BE2C (cell line): ENCODE measurements at regions not wholly inside any gene's neighbourhood (a gene's known extent, or its start where the extent isn't known, plus 50 kb on each side); places are given as distances from the start of the nearest gene placed in this dataset.

Experiments
- DNase-seq: peaks from one replicate; pipeline ENCODE4 v3.0.0-alpha.2; 2020
- H3K27me3 ChIP-seq: fragments of 250-450 bp; sonication (Bioruptor Pico); 2 replicates; pipeline ENCODE4 v1.5.1; 2020; ENCODE audit warnings: mild to moderate bottlenecking
- H3K36me3 ChIP-seq: fragments of 250-450 bp; sonication (Bioruptor Pico); 2 replicates; pipeline ENCODE4 v1.5.1; 2020; ENCODE audit warnings: mild to moderate bottlenecking
- H3K4me1 ChIP-seq: fragments of 250-450 bp; sonication (Bioruptor Pico); 2 replicates; pipeline ENCODE4 v1.5.1; 2020
- H3K4me3 ChIP-seq: 2 replicates; pipeline ENCODE4 v1.5.1; 2011; ENCODE audit warnings: low read depth, low read length
- H3K9me3 ChIP-seq: fragments of 250-450 bp; sonication (Bioruptor Pico); 2 replicates; pipeline ENCODE4 v1.5.1; 2020
- TF ChIP-seq, protein P1 (sequence below): IDR thresholded peaks from 2 replicates; pipeline ENCODE4 v1.5.1; 2012; ENCODE audit warnings: mild to moderate bottlenecking, low read depth, low read length

DNA sequence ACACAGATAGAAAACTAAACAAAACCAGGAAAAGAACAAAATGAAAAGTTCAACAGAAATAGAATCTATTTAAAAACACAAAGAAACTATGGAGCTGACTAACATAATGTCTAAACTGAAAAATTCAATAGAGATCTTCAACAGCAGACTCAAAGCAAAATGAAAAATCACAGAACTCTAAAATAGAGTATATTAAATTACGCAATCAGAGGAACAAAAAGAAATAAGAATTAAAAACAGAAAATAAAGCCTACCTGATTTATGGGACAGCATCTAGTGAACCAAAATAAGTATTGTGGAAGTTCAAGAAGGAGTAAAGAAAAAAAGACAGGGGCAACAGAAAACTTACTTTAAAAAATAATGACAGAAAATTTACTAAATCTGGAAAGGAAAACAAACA, 152.1 kb upstream of the GALNT5 start:
- H3K27me3 ChIP-seq = no peaks in the 10 kb centered on the region
- no peaks in the 10 kb centered on the region for H3K9me3 ChIP-seq
- H3K36me3 ChIP-seq = no peaks in the 10 kb centered on the region
- TF ChIP-seq, protein P1, sequence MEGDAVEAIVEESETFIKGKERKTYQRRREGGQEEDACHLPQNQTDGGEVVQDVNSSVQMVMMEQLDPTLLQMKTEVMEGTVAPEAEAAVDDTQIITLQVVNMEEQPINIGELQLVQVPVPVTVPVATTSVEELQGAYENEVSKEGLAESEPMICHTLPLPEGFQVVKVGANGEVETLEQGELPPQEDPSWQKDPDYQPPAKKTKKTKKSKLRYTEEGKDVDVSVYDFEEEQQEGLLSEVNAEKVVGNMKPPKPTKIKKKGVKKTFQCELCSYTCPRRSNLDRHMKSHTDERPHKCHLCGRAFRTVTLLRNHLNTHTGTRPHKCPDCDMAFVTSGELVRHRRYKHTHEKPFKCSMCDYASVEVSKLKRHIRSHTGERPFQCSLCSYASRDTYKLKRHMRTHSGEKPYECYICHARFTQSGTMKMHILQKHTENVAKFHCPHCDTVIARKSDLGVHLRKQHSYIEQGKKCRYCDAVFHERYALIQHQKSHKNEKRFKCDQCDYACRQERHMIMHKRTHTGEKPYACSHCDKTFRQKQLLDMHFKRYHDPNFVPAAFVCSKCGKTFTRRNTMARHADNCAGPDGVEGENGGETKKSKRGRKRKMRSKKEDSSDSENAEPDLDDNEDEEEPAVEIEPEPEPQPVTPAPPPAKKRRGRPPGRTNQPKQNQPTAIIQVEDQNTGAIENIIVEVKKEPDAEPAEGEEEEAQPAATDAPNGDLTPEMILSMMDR = no peak
- no peak overlapping the region for H3K4me3 ChIP-seq
- H3K4me1 ChIP-seq = no peaks in the 10 kb centered on the region
- DNase-seq = no peak

DNA sequence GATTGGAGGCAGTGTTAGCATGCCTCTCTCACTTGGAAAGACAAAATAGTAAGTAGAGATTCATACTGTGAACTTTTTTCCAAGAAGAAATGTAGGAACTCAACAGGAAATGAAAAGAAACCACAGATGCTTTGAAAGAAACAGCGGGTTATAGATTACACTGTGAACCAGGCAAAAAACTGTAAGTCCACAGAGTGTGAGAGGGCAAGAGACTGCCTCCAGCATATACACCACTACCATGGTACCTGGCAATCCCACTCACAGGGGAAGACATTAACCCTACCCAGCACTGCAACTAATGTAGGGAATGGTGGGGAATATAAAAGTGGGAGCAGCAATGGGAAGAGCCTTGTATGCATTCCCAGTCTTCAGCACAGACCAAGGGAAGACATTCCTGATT, 150.6 kb upstream of the GALNT5 start:
- Histone ChIP-seq H3K27me3 (no peaks in the 10 kb centered on the region), H3K36me3 (no peaks in the 10 kb centered on the region), H3K4me1 (no peaks in the 10 kb centered on the region), H3K4me3 (no peak overlapping the region), H3K9me3 (no peaks in the 10 kb centered on the region)
- no peak for DNase-seq
- TF ChIP-seq, protein P1 = no peak

DNA sequence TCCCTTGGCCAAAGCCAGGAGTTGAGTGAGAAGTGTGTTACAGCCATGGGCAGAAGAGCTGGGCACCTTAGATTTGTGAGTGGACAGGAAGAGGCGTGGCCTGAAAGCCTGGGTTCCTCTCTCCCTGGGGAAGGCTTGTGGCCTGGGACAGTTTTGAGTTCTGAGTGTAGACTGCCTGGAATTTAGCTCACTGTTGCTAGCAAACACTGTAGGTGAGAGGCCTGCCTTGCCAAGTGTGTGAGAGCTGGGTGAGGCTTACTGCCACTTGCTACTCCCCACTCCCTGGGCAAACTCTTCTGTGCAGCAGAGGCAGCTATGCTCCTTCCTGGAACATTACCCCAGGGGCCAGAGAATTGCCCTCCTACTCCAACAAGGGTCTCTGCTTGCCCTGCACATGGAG, 150.0 kb upstream of the GALNT5 start:
- Histone ChIP-seq H3K4me1 (no peaks in the 10 kb centered on the region), H3K9me3 (no peaks in the 10 kb centered on the region), H3K4me3 (no peak overlapping the region), H3K27me3 (no peaks in the 10 kb centered on the region), H3K36me3 (no peaks in the 10 kb centered on the region)
- DNase-seq = no peak
- TF ChIP-seq, protein P1 = no peak

DNA sequence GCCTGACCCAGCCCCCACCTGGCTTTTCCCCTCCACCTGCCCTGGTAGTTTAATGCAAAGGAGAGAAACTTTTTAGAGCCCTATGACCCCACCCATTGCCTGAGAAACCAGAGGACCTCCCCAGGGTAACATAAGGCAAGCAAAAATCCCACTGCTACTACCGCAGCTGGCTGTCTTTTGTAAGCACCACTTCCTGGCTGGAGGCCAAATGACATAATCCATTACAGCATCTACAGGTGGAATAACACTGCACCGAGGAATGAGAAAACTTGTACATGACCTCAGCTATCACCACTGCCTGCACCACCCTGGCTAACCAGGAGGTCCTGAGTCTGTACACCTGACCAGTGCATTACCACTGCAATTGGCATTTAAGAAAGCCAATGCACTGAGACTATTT, 149.6 kb upstream of the GALNT5 start:
- no peak for DNase-seq
- Histone ChIP-seq H3K27me3 (no peaks in the 10 kb centered on the region), H3K4me1 (no peaks in the 10 kb centered on the region), H3K4me3 (no peak overlapping the region), H3K9me3 (no peaks in the 10 kb centered on the region), H3K36me3 (no peaks in the 10 kb centered on the region)
- TF ChIP-seq, protein P1 = no peak

DNA sequence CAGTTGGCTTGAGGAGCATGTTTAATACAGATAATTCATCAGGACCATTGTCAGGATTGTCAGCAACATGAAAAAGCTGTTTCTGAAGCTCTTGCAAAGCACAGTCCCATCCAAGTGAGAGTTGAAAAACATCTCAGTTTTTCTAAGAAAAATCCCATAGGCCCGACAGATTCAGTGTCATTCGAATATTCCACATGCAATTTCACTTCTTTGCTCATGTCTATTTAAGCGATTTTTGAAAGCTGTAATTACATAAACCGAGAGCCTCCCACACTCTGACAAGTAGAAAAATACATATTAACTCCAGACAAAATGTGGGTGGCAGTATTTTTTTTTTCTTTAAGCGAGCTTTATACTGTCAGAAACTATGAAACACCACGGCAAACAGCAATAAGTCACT, 134.7 kb upstream of the GALNT5 start:
- TF ChIP-seq, protein P1 = no peak
- H3K9me3 ChIP-seq = no peaks in the 10 kb centered on the region
- no peaks in the 10 kb centered on the region for H3K27me3 ChIP-seq
- no peaks in the 10 kb centered on the region for H3K36me3 ChIP-seq
- H3K4me1 ChIP-seq = no peaks in the 10 kb centered on the region
- no peak overlapping the region for H3K4me3 ChIP-seq
- DNase-seq = no peak

DNA sequence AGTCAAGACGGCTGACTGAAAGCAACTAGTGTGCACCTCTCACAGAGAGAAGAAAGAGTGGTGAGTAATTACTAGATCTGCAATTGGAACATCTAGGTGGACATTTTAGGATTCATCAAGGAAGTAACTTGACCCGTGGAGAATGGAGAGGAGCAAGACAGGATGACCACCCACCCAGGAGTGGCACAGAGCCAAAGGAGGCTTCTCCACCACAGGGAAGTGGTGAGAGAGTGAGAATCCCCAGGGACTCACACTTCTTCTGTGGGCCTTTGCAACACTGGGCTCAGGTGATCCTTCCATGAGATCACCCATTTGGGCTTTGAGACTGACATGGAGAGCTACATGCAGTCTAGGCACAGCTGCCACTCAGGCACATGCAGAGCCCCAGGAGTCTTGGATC, 132.8 kb upstream of the GALNT5 start:
- H3K9me3 ChIP-seq = no peaks in the 10 kb centered on the region
- H3K36me3 ChIP-seq = no peaks in the 10 kb centered on the region
- no peak overlapping the region for H3K4me3 ChIP-seq
- TF ChIP-seq, protein P1 = no peak
- DNase-seq = no peak
- H3K27me3 ChIP-seq = no peaks in the 10 kb centered on the region
- H3K4me1 ChIP-seq = no peaks in the 10 kb centered on the region
